Amygdala (tissue), 56 donors: ENCODE measurements at regions not wholly inside any gene's neighbourhood (a gene's known extent, or its start where the extent isn't known, plus 50 kb on each side); places are given as distances from the start of the nearest gene placed in this dataset.
"Not testable (repeated sequence)": the region's sequence is repeated elsewhere in the genome, so short reads cannot be mapped to it uniquely, and the experiment has no call there.

ENCODE experiments used
- DNase-seq, 56 donors: peaks; one replicate each; lab custom pipeline; 2025; lab: John Stamatoyannopoulos, UW

GRCh38 chr1:117753232-117753631 is 147.4 kb downstream of the TENT5C start:
- DNase-seq: no peak

GRCh38 chr1:117753652-117754051 is 147.8 kb downstream of the TENT5C start:
- no peak for DNase-seq

GRCh38 chr1:117754061-117754969 is 148.5 kb downstream of the TENT5C start:
- peak in 26 of 56 donors; percentile 1 to 64 (median 16) for DNase-seq

- no peak for DNase-seq
These were observed 151.8 kb downstream of the TENT5C start for GRCh38 chr1:117757668-117758067.

GRCh38 chr1:117758444-117759316 is 152.8 kb downstream of the TENT5C start:
- DNase-seq: peak in 46 of 56 donors; percentile 3 to 80 (median 42)

- DNase-seq: no peak
These were observed 153.7 kb downstream of the TENT5C start for GRCh38 chr1:117759535-117759934.

GRCh38 chr1:117760069-117760468 is 154.2 kb downstream of the TENT5C start:
- no peak for DNase-seq

GRCh38 chr1:117760485-117760884 is 154.6 kb downstream of the TENT5C start:
- no peak for DNase-seq

GRCh38 chr1:117767756-117768155 is 161.7 kb downstream of the GDAP2 start:
- DNase-seq: not testable (repeated sequence)

GRCh38 chr1:117770981-117771531 is 158.4 kb downstream of the GDAP2 start:
- DNase-seq: no peak

- DNase-seq: no peak
These were observed 150.1 kb downstream of the GDAP2 start for GRCh38 chr1:117779364-117779763.

GRCh38 chr1:117780687-117781475 is 148.5 kb downstream of the GDAP2 start:
- DNase-seq: no peak

- no peak for DNase-seq
These were observed 147.4 kb downstream of the GDAP2 start for GRCh38 chr1:117782056-117782455.

GRCh38 chr1:117783606-117784396 is 145.6 kb downstream of the GDAP2 start:
- no peak for DNase-seq

GRCh38 chr1:117788014-117788413 is 141.4 kb downstream of the GDAP2 start:
- no peak for DNase-seq

- no peak for DNase-seq
These were observed 136.0 kb downstream of the GDAP2 start for GRCh38 chr1:117793413-117793812.

GRCh38 chr1:117794073-117794472 is 135.3 kb downstream of the GDAP2 start:
- no peak for DNase-seq

- DNase-seq: no peak
These were observed 134.2 kb downstream of the GDAP2 start for GRCh38 chr1:117795190-117795589.

GRCh38 chr1:117795792-117796191 is 133.6 kb downstream of the GDAP2 start:
- DNase-seq: no peak
